Neural progenitor cell (in vitro differentiated cells): ENCODE measurements at regions not wholly inside any gene's neighbourhood (a gene's known extent, or its start where the extent isn't known, plus 50 kb on each side); places are given as distances from the start of the nearest gene placed in this dataset.

Experiments
- CTCF ChIP-seq: fragments of 200-600 bp; sonication (generic); IDR thresholded peaks from 2 replicates; pipeline ENCODE4 v1.5.1; 2017; ENCODE audit warnings: antibody characterized with exemption, mild to moderate bottlenecking
- EZH2 ChIP-seq: fragments of 200-600 bp; sonication (generic); IDR thresholded peaks from 2 replicates; pipeline ENCODE4 v1.6.1; 2017; ENCODE audit warnings: antibody characterized with exemption, mild to moderate bottlenecking, moderate library complexity
- EZH2phosphoT487 ChIP-seq: fragments of 200-600 bp; sonication (generic); IDR thresholded peaks from 2 replicates; pipeline ENCODE4 v1.6.1; 2017; ENCODE audit warnings: antibody characterized with exemption

GRCh38 chr15:66948294-66948693 is 117.1 kb upstream of the SMAD3 start:
- TF ChIP-seq EZH2 (no peak), CTCF (no peak), EZH2phosphoT487 (no peak)
